SK-N-SH treated with all-trans-retinoic acid at 6 μM for 48 hours (cell line): ENCODE measurements at regions not wholly inside any gene's neighbourhood (a gene's known extent, or its start where the extent isn't known, plus 50 kb on each side); places are given as distances from the start of the nearest gene placed in this dataset.

Source experiments
- ARNTL ChIP-seq: fragments of 450-650 bp; formaldehyde crosslinking; IDR thresholded peaks from 2 replicates; pipeline ENCODE4 v1.5.0; 2020; ENCODE audit warnings: low read depth, mild to moderate bottlenecking, moderate library complexity, borderline replicate concordance
- BACH2 ChIP-seq: fragments of 250-450 bp; sonication (Bioruptor Pico); IDR thresholded peaks from 2 replicates; pipeline ENCODE4 v1.9.0; 2021; ENCODE audit warnings: mild to moderate bottlenecking, borderline replicate concordance
- CREB5 ChIP-seq: fragments of 250-450 bp; sonication (Bioruptor Pico); IDR thresholded peaks from 2 replicates; pipeline ENCODE4 v1.5.1; 2020; ENCODE audit warnings: low read depth, mild to moderate bottlenecking, moderate library complexity
- GLIS3 ChIP-seq: fragments of 250-450 bp; sonication (Bioruptor Pico); IDR thresholded peaks from 2 replicates; pipeline ENCODE4 v1.5.0; 2020; ENCODE audit warnings: mild to moderate bottlenecking, moderate library complexity
- OSR1 ChIP-seq: fragments of 250-450 bp; sonication (Bioruptor Pico); IDR thresholded peaks from 2 replicates; pipeline ENCODE4 v1.8.0; 2022; ENCODE audit warnings: moderate library complexity, mild to moderate bottlenecking, inconsistent platforms
- PPARA ChIP-seq: fragments of 250-450 bp; sonication (Bioruptor Pico); IDR thresholded peaks from 2 replicates; pipeline ENCODE4 v1.5.0; 2020; ENCODE audit warnings: mild to moderate bottlenecking, borderline replicate concordance
- RARB ChIP-seq: fragments of 250-450 bp; sonication (Bioruptor Pico); IDR thresholded peaks from 2 replicates; pipeline ENCODE4 v1.8.0; 2021; ENCODE audit warnings: mild to moderate bottlenecking, moderate library complexity
- TCF4 ChIP-seq: fragments of 250-450 bp; sonication (Bioruptor Pico); IDR thresholded peaks from 2 replicates; pipeline ENCODE4 v1.8.0; 2021; ENCODE audit warnings: mild to moderate bottlenecking, moderate library complexity, borderline replicate concordance
- TOX ChIP-seq: fragments of 250-450 bp; sonication (Bioruptor Pico); IDR thresholded peaks from 2 replicates; pipeline ENCODE4 v1.8.0; 2021; ENCODE audit warnings: mild to moderate bottlenecking, moderate library complexity, borderline replicate concordance
- TSHZ2 ChIP-seq: fragments of 250-450 bp; sonication (Bioruptor Pico); IDR thresholded peaks from 2 replicates; pipeline ENCODE4 v1.5.0; 2020; ENCODE audit warnings: mild to moderate bottlenecking, moderate library complexity
- ZFP3 ChIP-seq: fragments of 250-450 bp; sonication (Bioruptor Pico); IDR thresholded peaks from 2 replicates; pipeline ENCODE4 v1.5.0; 2020; ENCODE audit warnings: mild to moderate bottlenecking, moderate library complexity
- ZFP30 ChIP-seq: fragments of 450-650 bp; formaldehyde crosslinking; IDR thresholded peaks from 2 replicates; pipeline ENCODE4 v1.5.0; 2022; ENCODE audit warnings: mild to moderate bottlenecking, moderate library complexity
- ZNF565 ChIP-seq: fragments of 450-650 bp; formaldehyde crosslinking; conservative IDR thresholded peaks from 2 replicates; pipeline ENCODE4 v1.5.0; 2020; ENCODE audit warnings: low read depth, mild to moderate bottlenecking, moderate library complexity
- ZNF70 ChIP-seq: fragments of 450-650 bp; formaldehyde crosslinking; IDR thresholded peaks from 2 replicates; pipeline ENCODE4 v1.5.0; 2020; ENCODE audit warnings: mild to moderate bottlenecking, moderate library complexity

DNA sequence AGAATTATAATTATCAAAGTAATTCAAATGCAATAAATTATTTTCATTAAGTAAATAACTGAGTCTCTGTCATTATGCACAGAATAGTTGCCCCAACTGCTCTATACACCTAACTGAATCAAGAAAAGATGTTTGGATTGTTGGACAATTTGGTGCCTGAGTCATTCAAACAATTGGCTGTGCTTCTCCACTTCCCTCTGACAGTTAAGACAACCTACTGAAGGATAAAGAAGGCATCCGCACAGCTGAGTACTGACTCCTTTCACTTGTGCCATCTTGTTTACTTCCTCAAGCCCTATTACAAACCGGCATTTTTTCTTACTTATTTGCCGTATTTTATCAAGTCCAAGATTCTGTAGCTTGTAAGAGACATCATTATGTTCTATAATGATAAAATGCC, 110.6 kb upstream of the C1QTNF7 start:
- no peak for TF ChIP-seq CREB5
- no peak for TF ChIP-seq TOX
- no peak for TF ChIP-seq RARB (CRISPR knock-in tag)
- TF ChIP-seq TSHZ2 (CRISPR knock-in tag), result no peak
- TF ChIP-seq GLIS3 (CRISPR knock-in tag), result no peak
- TF ChIP-seq BACH2 (CRISPR knock-in tag), result no peak
- no peak for TF ChIP-seq ZNF565 (CRISPR knock-in tag)
- no peak for TF ChIP-seq ZFP30 (CRISPR knock-in tag)
- no peak for TF ChIP-seq TCF4 (CRISPR knock-in tag)
- TF ChIP-seq OSR1, result no peak
- TF ChIP-seq ARNTL, result no peak
- TF ChIP-seq ZFP3 (CRISPR knock-in tag), result no peak
- no peak for TF ChIP-seq ZNF70 (CRISPR knock-in tag)
- no peak for TF ChIP-seq PPARA
